Karpas-422 (cell line): ENCODE measurements at regions not wholly inside any gene's neighbourhood (a gene's known extent, or its start where the extent isn't known, plus 50 kb on each side); places are given as distances from the start of the nearest gene placed in this dataset.

ENCODE experiments used
- DNase-seq: peaks from one replicate; pipeline ENCODE4 v3.0.0-alpha.2; 2015
- H2AFZ ChIP-seq: fragments of 200-600 bp; sonication (generic); 2 replicates; pipeline ENCODE4 v1.6.1; 2014; ENCODE audit warnings: antibody characterized with exemption, low read length, mixed read lengths
- H3K27ac ChIP-seq: fragments of 200-600 bp; sonication (generic); 2 replicates; pipeline ENCODE4 v1.5.1; 2014; ENCODE audit warnings: mild to moderate bottlenecking, low read length, moderate library complexity
- H3K27me3 ChIP-seq: fragments of 200-600 bp; sonication (generic); 2 replicates; pipeline ENCODE4 v1.6.1; 2014; ENCODE audit warnings: low read length, mixed read lengths
- H3K36me3 ChIP-seq: fragments of 200-600 bp; sonication (generic); 2 replicates; pipeline ENCODE4 v1.6.1; 2014; ENCODE audit warnings: low read length, mixed read lengths; ENCODE audit not compliant: insufficient read depth
- H3K4me1 ChIP-seq: fragments of 200-600 bp; sonication (generic); 2 replicates; pipeline ENCODE4 v1.6.1; 2014; ENCODE audit warnings: mild to moderate bottlenecking, low read length, mixed read lengths
- H3K4me2 ChIP-seq: fragments of 200-600 bp; sonication (generic); 2 replicates; pipeline ENCODE4 v1.6.1; 2014; ENCODE audit warnings: low read length, low read depth, mild to moderate bottlenecking; ENCODE audit not compliant: poor library complexity, severe bottlenecking
- H3K4me3 ChIP-seq: fragments of 200-600 bp; sonication (generic); 2 replicates; pipeline ENCODE4 v1.5.1; 2014; ENCODE audit warnings: mild to moderate bottlenecking, antibody characterized with exemption, low read length, mixed read lengths
- H3K79me2 ChIP-seq: fragments of 200-600 bp; sonication (generic); 2 replicates; pipeline ENCODE4 v1.6.1; 2014; ENCODE audit warnings: mild to moderate bottlenecking, low read length, mixed read lengths
- H3K9ac ChIP-seq: fragments of 200-600 bp; sonication (generic); 2 replicates; pipeline ENCODE4 v1.6.0; 2014; ENCODE audit warnings: low read length
- H3K9me2 ChIP-seq: fragments of 200-600 bp; sonication (generic), shearing (Covaris generic); replicated peaks from 2 replicates; pipeline ENCODE4 v1.6.0; 2014; ENCODE audit warnings: mild to moderate bottlenecking, low read length, moderate library complexity; ENCODE audit not compliant: insufficient read depth
- H3K9me3 ChIP-seq: fragments of 300-700, 200-600 bp; sonication (generic); 2 replicates; pipeline ENCODE4 v1.6.1; 2014; ENCODE audit warnings: low read length, mixed read lengths
- H4K20me1 ChIP-seq: fragments of 200-600 bp; sonication (generic); 2 replicates; pipeline ENCODE4 v1.6.1; 2014; ENCODE audit warnings: mild to moderate bottlenecking, antibody characterized with exemption, low read length, low read depth; ENCODE audit not compliant: insufficient read depth

GRCh38 chr18:56200381-56200911 is 437.9 kb downstream of the TXNL1 start:
- H3K4me2 ChIP-seq: no peak overlapping the region
- H3K27ac ChIP-seq: no peak overlapping the region
- H3K4me1 ChIP-seq: no peaks in the 10 kb centered on the region
- no peaks in the 10 kb centered on the region for H4K20me1 ChIP-seq
- no peaks in the 10 kb centered on the region for H3K9me3 ChIP-seq
- no peak for DNase-seq
- no peak overlapping the region for H2AFZ ChIP-seq
- H3K4me3 ChIP-seq: no peak overlapping the region
- H3K79me2 ChIP-seq: no peaks in the 10 kb centered on the region
- no peak overlapping the region for H3K9ac ChIP-seq
- no peaks in the 10 kb centered on the region for H3K27me3 ChIP-seq
- no peaks in the 10 kb centered on the region for H3K9me2 ChIP-seq
- H3K36me3 ChIP-seq: no peaks in the 10 kb centered on the region

- Histone ChIP-seq H3K27me3 (no peaks in the 10 kb centered on the region), H3K4me2 (no peak overlapping the region), H3K9me2 (no peaks in the 10 kb centered on the region), H3K27ac (no peak overlapping the region), H3K9ac (no peak overlapping the region), H3K36me3 (no peaks in the 10 kb centered on the region), H3K4me3 (no peak overlapping the region), H4K20me1 (no peaks in the 10 kb centered on the region), H3K79me2 (no peaks in the 10 kb centered on the region), H2AFZ (no peak overlapping the region), H3K9me3 (no peaks in the 10 kb centered on the region), H3K4me1 (no peaks in the 10 kb centered on the region)
- no peak for DNase-seq
These were observed 438.6 kb downstream of the TXNL1 start for GRCh38 chr18:56199580-56200330.

- Histone ChIP-seq H2AFZ (no peak overlapping the region), H3K9ac (no peak overlapping the region)
- DNase-seq: no peak
These were observed 441.0 kb downstream of the TXNL1 start for GRCh38 chr18:56197241-56197859.

GRCh38 chr18:56196495-56197225 is 441.7 kb downstream of the TXNL1 start:
- no peak overlapping the region for H3K27ac ChIP-seq
- H3K36me3 ChIP-seq: no peaks in the 10 kb centered on the region
- H3K4me1 ChIP-seq: no peaks in the 10 kb centered on the region
- H3K9me2 ChIP-seq: no peaks in the 10 kb centered on the region
- H3K9me3 ChIP-seq: no peaks in the 10 kb centered on the region
- H3K9ac ChIP-seq: no peak overlapping the region
- H3K4me3 ChIP-seq: no peak overlapping the region
- H2AFZ ChIP-seq: no peak overlapping the region
- no peak overlapping the region for H3K4me2 ChIP-seq
- H3K27me3 ChIP-seq: no peaks in the 10 kb centered on the region
- H4K20me1 ChIP-seq: no peaks in the 10 kb centered on the region
- no peaks in the 10 kb centered on the region for H3K79me2 ChIP-seq
- no peak for DNase-seq

More at GRCh38 chr18:56197241-56197859, 441.0 kb downstream of the TXNL1 start:
- no peaks in the 10 kb centered on the region for H3K79me2 ChIP-seq
- H3K9me3 ChIP-seq: no peaks in the 10 kb centered on the region
- no peaks in the 10 kb centered on the region for H3K9me2 ChIP-seq
- H3K36me3 ChIP-seq: no peaks in the 10 kb centered on the region
- H3K4me2 ChIP-seq: no peak overlapping the region
- no peaks in the 10 kb centered on the region for H4K20me1 ChIP-seq
- no peak overlapping the region for H3K4me3 ChIP-seq
- H3K4me1 ChIP-seq: no peaks in the 10 kb centered on the region
- no peak overlapping the region for H3K27ac ChIP-seq
- no peaks in the 10 kb centered on the region for H3K27me3 ChIP-seq

GRCh38 chr18:56191334-56191733 is 447.1 kb downstream of the TXNL1 start:
- Histone ChIP-seq H3K79me2 (no peaks in the 10 kb centered on the region), H2AFZ (no peak overlapping the region), H3K4me2 (no peak overlapping the region), H3K4me1 (no peaks in the 10 kb centered on the region), H3K27ac (no peak overlapping the region), H4K20me1 (no peaks in the 10 kb centered on the region), H3K4me3 (no peak overlapping the region), H3K9ac (no peak overlapping the region), H3K9me2 (no peaks in the 10 kb centered on the region), H3K27me3 (no peaks in the 10 kb centered on the region), H3K36me3 (no peaks in the 10 kb centered on the region), H3K9me3 (peaks cover 2% of the 10 kb centered on the region; the same call in 1 of the 2 replicates)
- DNase-seq: no peak

GRCh38 chr18:56189615-56190014 is 448.8 kb downstream of the TXNL1 start:
- H3K4me2 ChIP-seq: no peak overlapping the region
- no peak overlapping the region for H2AFZ ChIP-seq

GRCh38 chr18:56188529-56189275 is 449.7 kb downstream of the TXNL1 start:
- no peaks in the 10 kb centered on the region for H3K27me3 ChIP-seq
- peaks cover 2% of the 10 kb centered on the region; the same call in 1 of the 2 replicates for H3K9me3 ChIP-seq
- no peak overlapping the region for H3K4me3 ChIP-seq
- H2AFZ ChIP-seq: no peak overlapping the region
- H4K20me1 ChIP-seq: no peaks in the 10 kb centered on the region
- H3K4me1 ChIP-seq: no peaks in the 10 kb centered on the region
- no peak overlapping the region for H3K27ac ChIP-seq
- H3K79me2 ChIP-seq: no peaks in the 10 kb centered on the region
- no peaks in the 10 kb centered on the region for H3K9me2 ChIP-seq
- no peaks in the 10 kb centered on the region for H3K36me3 ChIP-seq
- no peak overlapping the region for H3K9ac ChIP-seq
- no peak overlapping the region for H3K4me2 ChIP-seq
- no peak for DNase-seq

More at GRCh38 chr18:56189615-56190014, 448.8 kb downstream of the TXNL1 start:
- H3K36me3 ChIP-seq: no peaks in the 10 kb centered on the region
- H3K9me2 ChIP-seq: no peaks in the 10 kb centered on the region
- no peaks in the 10 kb centered on the region for H3K4me1 ChIP-seq
- H4K20me1 ChIP-seq: no peaks in the 10 kb centered on the region
- DNase-seq: no peak
- H3K79me2 ChIP-seq: no peaks in the 10 kb centered on the region
- no peak overlapping the region for H3K27ac ChIP-seq
- H3K27me3 ChIP-seq: no peaks in the 10 kb centered on the region
- no peak overlapping the region for H3K9ac ChIP-seq
- H3K9me3 ChIP-seq: peaks cover 2% of the 10 kb centered on the region; the same call in 1 of the 2 replicates
- H3K4me3 ChIP-seq: no peak overlapping the region
